H4 (cell line): ENCODE measurements at regions not wholly inside any gene's neighbourhood (a gene's known extent, or its start where the extent isn't known, plus 50 kb on each side); places are given as distances from the start of the nearest gene placed in this dataset.
"Not testable (repeated sequence)": the region's sequence is repeated elsewhere in the genome, so short reads cannot be mapped to it uniquely, and the experiment has no call there.

Source experiments
- DNase-seq: peaks from one replicate; pipeline ENCODE4 v3.0.0-alpha.2; 2015; ENCODE audit warnings: low spot score

- no peak for DNase-seq
These were observed 587.6 kb downstream of the DSC3 start for GRCh38 chr18:30454920-30455319.

GRCh38 chr18:30451981-30452380 lies 590.6 kb downstream of the DSC3 start:
- DNase-seq = no peak

- DNase-seq = no peak
These were observed 591.6 kb downstream of the DSC3 start for GRCh38 chr18:30450927-30451326.

GRCh38 chr18:30446605-30447004 lies 595.9 kb downstream of the DSC3 start:
- no peak for DNase-seq

- no peak for DNase-seq
These were observed 598.0 kb downstream of the DSC3 start for GRCh38 chr18:30444544-30444943.

- no peak for DNase-seq
These were observed 602.2 kb downstream of the DSC3 start for GRCh38 chr18:30440351-30440750.

- no peak for DNase-seq
These were observed 603.4 kb downstream of the DSC3 start for GRCh38 chr18:30439174-30439573.

GRCh38 chr18:30432349-30432748 lies 610.2 kb downstream of the DSC3 start:
- DNase-seq = no peak

- not testable (repeated sequence) for DNase-seq
These were observed 623.1 kb downstream of the DSC3 start for GRCh38 chr18:30419399-30419798.

GRCh38 chr18:30415903-30416302 lies 626.6 kb downstream of the DSC3 start:
- no peak for DNase-seq

GRCh38 chr18:30409120-30409519 lies 633.4 kb downstream of the DSC3 start:
- DNase-seq = no peak

- no peak for DNase-seq
These were observed 635.8 kb downstream of the DSC3 start for GRCh38 chr18:30406728-30407127.

GRCh38 chr18:30405038-30405437 lies 637.5 kb downstream of the DSC3 start:
- DNase-seq = no peak

GRCh38 chr18:30404422-30404821 lies 638.1 kb downstream of the DSC3 start:
- no peak for DNase-seq

GRCh38 chr18:30403278-30403677 lies 639.3 kb downstream of the DSC3 start:
- no peak for DNase-seq

GRCh38 chr18:30387401-30387800 lies 655.1 kb downstream of the DSC3 start:
- no peak for DNase-seq

GRCh38 chr18:30386624-30387023 lies 655.9 kb downstream of the DSC3 start:
- DNase-seq = no peak

GRCh38 chr18:30385684-30386083 lies 656.9 kb downstream of the DSC3 start:
- no peak for DNase-seq

- no peak for DNase-seq
These were observed 660.7 kb downstream of the DSC3 start for GRCh38 chr18:30381826-30382225.

GRCh38 chr18:30378097-30378496 lies 664.4 kb downstream of the DSC3 start:
- no peak for DNase-seq

GRCh38 chr18:30376515-30376914 lies 666.0 kb downstream of the DSC3 start:
- no peak for DNase-seq

- DNase-seq = no peak
These were observed 680.5 kb downstream of the DSC3 start for GRCh38 chr18:30361864-30362540.

- no peak for DNase-seq
These were observed 683.0 kb downstream of the DSC3 start for GRCh38 chr18:30359521-30359920.

GRCh38 chr18:30358555-30358954 lies 684.0 kb downstream of the DSC3 start:
- DNase-seq = peak; percentile 15
